ENCODE measurements at regions not wholly inside any gene's neighbourhood (a gene's known extent, or its start where the extent isn't known, plus 50 kb on each side); places are given as distances from the start of the nearest gene placed in this dataset.

GRCh38 chr12:65764325-65764724 is 60.0 kb upstream of the HMGA2 start:
- DNase-seq (ENCODE audit: low spot score), result no peak

GRCh38 chr12:65765436-65765813 is 58.9 kb upstream of the HMGA2 start:
- DNase-seq (ENCODE audit: low spot score), result no peak

- DNase-seq (ENCODE audit: low spot score), result no peak
Measured at GRCh38 chr12:65769880-65770279, 54.4 kb upstream of the HMGA2 start.

All from ureter (tissue), 1 donor.